ENCODE measurements at regions not wholly inside any gene's neighbourhood (a gene's known extent, or its start where the extent isn't known, plus 50 kb on each side); places are given as distances from the start of the nearest gene placed in this dataset.
A peak's percentile ranks its signal among the peaks of the same experiment; 100 is the strongest.

- DNase-seq (ENCODE audit: low spot score) = no peak
Measured at GRCh38 chr10:88059190-88059589, 195.8 kb downstream of the PTEN start.

GRCh38 chr10:88060762-88061161 is 197.3 kb downstream of the PTEN start:
- no peak for DNase-seq (ENCODE audit: low spot score)

GRCh38 chr10:88062385-88062784 is 199.0 kb downstream of the PTEN start:
- DNase-seq (ENCODE audit: low spot score) = no peak

DNA sequence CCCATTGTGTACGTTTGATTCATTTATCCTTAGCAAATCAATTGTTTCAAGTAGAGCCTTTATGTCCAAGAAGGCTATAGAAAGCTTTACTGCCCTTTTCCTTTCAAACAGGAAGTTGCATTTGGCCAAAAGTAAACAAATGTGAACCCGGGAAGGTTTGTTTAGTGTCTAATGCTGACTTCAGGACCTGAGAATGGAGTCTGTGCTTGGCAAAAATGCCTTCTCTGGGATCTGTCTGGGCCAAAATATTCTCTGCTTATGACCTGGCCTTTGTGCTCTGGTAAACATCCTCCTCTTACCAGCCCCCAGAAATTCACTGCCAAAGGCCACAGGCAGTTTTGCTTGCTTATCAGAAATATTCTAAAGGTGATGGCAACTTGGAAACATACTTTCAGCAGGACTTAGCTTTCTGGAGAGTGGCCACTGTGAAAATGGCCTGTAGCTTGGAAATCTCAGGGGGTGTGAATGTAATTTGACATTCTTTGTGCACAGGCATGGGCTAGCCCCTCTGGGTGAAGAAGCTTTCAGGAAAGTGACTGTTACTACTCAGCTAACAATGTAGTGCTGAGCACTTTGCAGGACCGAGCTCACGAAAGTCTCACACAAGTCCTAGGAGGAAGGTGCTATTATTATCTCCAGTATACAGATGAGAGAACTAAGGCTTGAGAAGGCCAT is 199.5 kb downstream of the PTEN start:
- DNase-seq (ENCODE audit: low spot score) = no peak

- no peak for DNase-seq (ENCODE audit: low spot score)
Measured at GRCh38 chr10:88063861-88064557, 200.6 kb downstream of the PTEN start.

DNA sequence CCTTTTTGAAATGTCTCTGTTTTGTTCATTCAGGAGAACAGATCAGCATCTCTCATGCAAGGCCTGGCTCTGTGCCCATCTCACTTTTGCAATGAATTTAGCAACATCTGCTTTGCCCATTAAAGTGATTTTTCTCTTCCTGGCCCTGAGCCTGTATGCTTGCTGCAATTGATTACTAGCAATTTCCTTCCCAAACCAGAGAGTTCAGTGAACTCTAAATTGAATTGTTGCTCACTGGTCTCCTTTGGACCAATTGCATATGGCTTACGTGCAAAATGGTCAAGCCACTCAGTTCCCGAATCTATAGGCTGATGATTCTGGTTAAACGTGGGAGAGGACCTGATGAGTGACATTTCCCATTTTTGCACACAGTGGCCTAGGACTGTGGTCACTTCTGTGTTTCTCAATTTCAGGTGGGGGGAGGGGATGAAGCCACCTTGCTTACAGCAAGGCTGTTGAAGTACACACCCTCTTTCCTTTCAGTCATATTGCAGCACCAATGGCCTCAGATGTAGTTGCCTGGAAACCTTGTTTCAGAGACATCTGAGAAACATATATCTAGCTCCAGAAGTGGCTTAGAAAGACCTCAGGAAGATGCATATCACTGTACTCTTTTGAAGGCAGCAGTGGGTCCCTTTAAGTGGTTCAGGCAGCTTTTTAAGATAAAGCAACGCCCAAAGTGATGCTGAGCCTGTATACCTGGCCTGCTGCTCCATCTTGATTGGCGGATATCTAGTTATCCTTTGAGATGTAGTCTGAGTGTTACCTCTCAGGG is 201.4 kb downstream of the PTEN start:
- no peak for DNase-seq (ENCODE audit: low spot score)

- peak; percentile 12 for DNase-seq (ENCODE audit: low spot score)
Measured at GRCh38 chr10:88065383-88066049, 202.1 kb downstream of the PTEN start.

DNA sequence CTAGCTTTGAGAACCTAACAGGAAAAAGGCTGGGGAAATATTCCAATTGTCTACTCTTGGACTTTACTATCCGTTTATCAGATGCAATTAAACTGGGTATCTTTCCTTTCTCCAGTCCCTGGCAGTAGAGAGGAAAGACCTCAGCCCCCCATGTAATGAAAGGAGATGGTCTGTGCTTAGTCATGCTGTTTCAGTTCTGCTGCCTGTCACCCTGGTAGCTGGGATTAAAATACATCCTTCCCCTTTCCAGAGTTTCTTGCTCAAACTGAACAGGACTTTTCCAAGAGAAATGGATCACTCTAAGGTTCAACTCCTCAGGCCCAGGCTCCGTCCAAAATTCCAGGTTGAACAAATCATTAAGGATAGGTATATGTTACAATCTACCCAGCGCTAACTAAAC is 202.9 kb downstream of the PTEN start:
- DNase-seq (ENCODE audit: low spot score) = no peak

DNA sequence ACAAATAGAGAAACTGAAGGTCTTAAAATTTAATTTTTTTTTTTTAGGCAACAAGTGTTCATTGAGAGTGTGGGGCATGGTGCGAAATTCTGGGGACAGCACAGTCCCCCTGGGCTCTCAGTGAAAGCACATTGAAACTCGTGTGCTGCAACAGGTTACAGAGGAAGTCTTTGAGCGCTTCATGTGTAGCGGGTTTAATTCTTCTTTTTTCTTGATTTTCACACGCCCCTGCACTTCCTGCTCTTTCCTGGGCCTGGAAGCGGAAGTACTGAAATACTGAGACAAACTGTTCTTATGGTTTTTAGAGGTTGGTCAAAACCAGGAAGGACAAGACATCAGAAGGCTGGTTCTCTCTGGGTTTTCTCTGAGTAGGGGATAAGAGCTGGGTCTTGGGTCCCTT is 203.5 kb downstream of the PTEN start:
- no peak for DNase-seq (ENCODE audit: low spot score)

- peak; percentile 21 for DNase-seq (ENCODE audit: low spot score)
Measured at GRCh38 chr10:88067737-88068136, 204.3 kb downstream of the PTEN start.

- DNase-seq (ENCODE audit: low spot score) = no peak
Measured at GRCh38 chr10:88069338-88069737, 205.9 kb downstream of the PTEN start.

DNA sequence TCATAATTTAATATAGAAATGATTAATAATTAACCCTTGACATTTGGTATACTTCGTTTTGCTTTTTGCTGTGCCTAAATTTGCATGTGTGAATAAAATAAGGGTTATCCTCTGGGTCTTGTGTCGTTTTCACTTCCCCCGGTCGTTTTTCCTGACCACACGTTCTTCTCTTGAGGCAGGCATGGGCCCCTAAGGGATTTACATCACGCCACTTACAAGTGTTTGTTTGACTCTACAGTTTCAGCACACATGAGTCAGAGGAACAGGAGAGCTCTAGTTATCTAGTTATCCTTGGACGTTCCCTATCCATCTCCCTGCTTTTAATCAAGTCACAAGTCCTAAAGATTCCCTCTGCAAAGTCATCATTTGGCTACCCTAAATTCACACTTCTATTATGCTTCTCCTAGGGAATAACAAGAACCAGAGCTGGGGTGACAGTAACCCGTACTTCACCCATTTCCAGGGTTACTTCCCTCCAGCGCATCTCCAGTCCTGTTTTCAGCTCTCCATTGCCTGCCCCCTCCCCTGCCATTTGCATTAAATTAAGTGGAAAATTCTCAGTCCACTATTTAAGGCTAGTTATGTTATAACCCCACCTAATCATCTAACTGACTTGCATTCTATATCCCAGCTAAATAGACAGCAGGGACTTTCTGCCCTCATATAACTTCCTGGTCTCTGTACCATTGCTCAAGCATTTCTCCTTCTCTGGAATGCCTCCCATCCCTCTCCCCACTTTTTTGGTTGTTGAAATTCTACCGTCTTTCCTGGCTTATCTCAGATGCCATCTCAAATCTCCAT is 206.9 kb downstream of the PTEN start:
- DNase-seq (ENCODE audit: low spot score) = no peak

GRCh38 chr10:88071879-88072278 is 208.5 kb downstream of the PTEN start:
- no peak for DNase-seq (ENCODE audit: low spot score)

DNA sequence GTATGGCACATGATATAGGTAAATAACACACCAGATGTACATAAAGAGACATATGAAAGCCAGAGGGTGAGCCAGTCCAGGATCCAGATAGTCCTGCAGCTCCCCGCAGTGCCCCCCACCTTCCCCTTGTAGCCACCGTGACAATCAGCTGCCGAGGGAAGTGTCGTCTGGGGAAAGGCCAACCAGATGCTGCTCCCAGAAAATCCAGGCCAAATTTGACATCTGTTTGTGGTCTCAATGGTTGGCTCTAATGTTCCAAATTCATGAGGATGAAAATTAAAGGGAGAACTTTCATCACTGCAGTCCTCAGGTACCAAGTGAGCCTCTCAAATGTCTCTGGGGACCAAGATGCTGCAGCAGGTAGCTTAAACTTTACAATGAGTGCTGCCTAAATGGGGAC is 210.3 kb downstream of the PTEN start:
- no peak for DNase-seq (ENCODE audit: low spot score)

DNA sequence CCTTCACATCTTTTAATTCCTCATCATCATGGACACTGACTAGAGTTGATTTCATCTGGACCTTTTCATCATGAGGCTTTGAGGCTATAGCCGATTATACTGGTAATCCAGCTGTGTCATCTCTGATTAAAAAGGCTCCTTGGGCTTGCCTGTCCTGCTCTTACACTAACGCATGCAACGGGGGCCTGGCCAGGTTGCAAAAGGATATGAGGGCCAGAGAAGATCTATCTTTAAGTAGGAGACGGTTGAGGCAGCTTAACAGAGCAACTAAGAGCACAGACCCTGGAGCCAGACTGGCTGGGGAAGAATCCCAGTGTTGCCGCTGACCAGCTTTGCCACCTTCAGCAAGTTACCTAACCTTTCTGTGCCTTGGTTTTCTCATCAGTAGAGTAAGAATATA is 211.5 kb downstream of the PTEN start:
- DNase-seq (ENCODE audit: low spot score) = no peak

DNA sequence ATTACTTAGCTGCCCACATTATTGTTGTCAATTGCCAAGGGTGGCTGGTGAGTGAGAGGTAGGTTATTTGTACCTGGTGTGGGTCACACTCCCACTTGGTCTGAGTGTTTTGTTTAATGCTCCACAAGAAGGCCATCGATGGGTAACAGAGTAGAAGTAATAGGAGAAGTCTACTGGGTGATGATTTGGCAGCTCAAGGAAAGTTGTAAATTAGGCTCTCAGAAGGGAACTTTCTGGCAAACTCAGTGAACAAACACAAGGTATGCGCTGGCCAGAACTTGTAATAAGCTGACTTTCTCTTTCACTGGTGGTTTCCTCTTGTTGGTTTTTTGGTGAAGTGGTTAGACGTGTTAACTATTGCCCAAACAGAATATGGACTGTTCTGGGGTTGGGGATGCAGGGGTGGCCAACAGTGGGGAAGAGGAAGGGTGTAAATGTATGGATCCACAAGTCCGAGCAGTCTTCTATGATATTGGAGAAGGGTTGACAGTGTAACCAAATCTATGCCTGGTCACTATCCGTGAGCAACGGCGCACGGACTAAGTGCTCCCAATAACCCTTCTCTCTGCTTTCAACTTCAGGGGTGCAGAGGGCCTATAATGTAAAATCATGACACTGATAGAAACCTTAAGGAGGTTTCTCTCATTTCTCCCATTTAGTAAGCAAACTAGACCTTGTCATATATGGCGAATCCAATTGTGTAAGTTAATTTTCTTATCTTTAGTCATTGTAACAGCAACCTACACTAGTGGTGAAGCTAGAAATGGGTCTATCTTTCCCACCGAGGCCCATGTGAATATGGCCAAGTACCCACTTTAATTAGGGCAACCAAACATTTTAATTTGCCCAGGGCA is 212.8 kb downstream of the PTEN start:
- DNase-seq (ENCODE audit: low spot score) = no peak

DNA sequence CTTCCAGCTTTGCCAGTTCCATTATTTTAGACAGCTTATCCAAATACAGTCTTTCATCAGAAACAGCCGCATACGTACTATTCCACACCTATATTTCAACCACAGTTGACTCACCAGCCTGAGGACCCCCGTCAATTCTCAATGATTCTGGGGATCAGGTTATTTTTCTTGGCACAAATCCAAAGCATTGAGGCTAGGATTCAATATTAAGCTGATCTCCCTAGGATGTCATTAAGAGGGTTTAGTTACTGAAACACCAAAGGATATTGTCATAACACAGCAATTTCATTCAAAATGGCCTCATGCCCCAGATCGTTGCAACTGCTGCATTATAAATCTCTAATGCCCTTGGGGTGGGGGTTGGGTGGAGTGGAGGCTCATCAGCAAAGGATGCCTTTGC is 214.6 kb downstream of the PTEN start:
- DNase-seq (ENCODE audit: low spot score) = no peak

- DNase-seq (ENCODE audit: low spot score) = no peak
Measured at GRCh38 chr10:88080213-88080612, 216.8 kb downstream of the PTEN start.

GRCh38 chr10:88081457-88082054 is 218.1 kb downstream of the PTEN start:
- no peak for DNase-seq (ENCODE audit: low spot score)

DNA sequence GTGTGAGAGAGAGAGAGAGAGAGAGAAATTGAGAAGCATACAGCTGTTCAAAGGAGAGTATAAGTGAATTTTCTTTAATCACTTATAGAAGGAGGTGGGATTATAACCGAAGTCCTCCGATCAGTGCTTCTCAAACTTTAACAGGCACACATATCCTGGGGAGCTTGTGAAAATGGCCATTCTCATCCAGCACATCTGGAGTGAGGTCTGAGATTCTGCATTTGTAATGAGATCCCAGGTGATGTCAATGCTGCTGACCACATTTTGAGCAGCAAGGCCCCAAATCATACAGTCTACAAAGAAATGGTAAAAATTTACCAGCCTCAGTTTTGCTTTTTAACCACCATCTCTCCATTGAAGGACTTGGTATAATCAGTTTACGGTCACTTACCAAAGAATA is 219.0 kb downstream of the PTEN start:
- no peak for DNase-seq (ENCODE audit: low spot score)
